Right renal pelvis (tissue), 4 donors: ENCODE measurements at regions not wholly inside any gene's neighbourhood (a gene's known extent, or its start where the extent isn't known, plus 50 kb on each side); places are given as distances from the start of the nearest gene placed in this dataset.
"Not testable (repeated sequence)": the region's sequence is repeated elsewhere in the genome, so short reads cannot be mapped to it uniquely, and the experiment has no call there.

ENCODE experiments used
- DNase-seq, 4 donors: peaks; one replicate each; pipeline ENCODE4 v3.0.0-alpha.2; 2013; ENCODE audit warnings: low read depth in 4 of 4, low spot score in 3 of 4, missing footprints in 1 of 4

DNA sequence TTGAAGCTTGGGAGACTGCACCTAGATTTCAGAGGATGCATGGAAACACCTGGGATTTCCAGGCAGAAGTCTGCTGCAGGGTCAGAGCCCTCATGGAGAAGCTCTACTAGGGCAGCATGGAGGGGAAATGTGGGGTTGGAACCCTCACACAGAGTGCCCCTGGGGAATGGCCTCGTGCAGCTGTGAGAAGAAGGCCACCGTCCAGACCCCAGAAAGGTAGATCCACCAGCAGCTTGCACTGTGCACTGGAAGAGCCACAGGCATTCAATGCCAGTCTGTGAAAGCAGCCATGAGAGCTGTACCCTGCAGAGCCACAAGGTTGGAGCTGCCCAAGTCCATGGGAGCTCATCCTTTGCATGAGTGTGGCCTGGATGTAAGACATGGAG is 285.3 kb upstream of the FAM174A start:
- no peak for DNase-seq

DNA sequence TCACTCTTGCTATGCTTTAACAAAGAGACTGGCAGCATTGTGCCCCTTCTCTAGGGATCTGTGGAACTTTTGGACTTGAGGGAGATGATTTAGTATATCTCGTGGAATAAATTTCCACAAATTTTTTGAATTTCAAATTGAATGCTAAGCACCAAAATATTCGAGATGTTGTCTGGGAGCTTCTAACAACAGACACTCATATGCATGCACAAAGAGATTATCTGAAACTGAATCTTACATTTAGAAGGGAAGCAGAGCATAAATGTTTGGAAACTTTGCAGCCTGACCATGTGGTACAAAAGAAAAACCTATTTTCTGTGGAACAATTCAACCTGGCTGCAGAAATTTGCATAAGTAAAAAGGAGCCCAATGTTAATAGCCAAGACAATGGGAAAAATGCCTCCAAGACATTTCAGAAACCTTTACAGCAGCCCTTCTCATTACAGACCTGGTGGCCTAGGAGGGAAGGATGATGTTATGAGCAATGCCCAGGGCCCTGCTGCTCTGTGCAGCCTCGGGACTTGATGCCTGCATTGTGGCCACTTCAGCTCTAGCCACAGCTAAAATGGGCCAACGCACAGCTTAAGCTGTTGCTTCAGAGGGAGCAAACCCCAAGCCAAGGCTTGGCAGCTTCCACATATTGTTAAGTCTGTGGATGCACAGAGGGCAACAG is 285.8 kb upstream of the FAM174A start:
- DNase-seq, result no peak

GRCh38 chr5:100232736-100233135 is 302.4 kb upstream of the FAM174A start:
- DNase-seq, result no peak

GRCh38 chr5:100188778-100189177 is 346.4 kb upstream of the FAM174A start:
- DNase-seq, result no peak

DNA sequence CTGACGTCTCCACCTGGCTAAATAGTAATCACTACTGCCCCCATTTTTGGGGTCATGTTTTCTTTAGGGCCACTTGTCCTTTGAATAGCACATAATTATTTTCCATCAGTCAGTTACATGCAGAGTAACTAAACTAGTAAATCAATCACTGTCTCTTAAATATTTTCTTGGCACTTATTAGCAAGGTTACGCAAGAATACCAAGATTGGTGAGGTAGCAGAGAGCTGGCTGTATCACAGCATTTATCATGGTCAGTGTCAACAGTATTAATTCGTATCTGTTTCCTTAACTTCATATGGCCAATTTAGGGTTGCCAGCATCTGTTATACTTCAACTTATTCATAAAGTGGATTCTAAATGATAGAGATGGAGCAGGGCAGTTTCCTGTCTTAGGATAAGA is 346.8 kb upstream of the FAM174A start:
- DNase-seq, result no peak

GRCh38 chr5:100186181-100186580 is 349.0 kb upstream of the FAM174A start:
- DNase-seq, result no peak

GRCh38 chr5:100182402-100182801 is 352.8 kb upstream of the FAM174A start:
- DNase-seq, result no peak

- DNase-seq, result no peak
Measured at GRCh38 chr5:100175346-100175745, 359.8 kb upstream of the FAM174A start.

DNA sequence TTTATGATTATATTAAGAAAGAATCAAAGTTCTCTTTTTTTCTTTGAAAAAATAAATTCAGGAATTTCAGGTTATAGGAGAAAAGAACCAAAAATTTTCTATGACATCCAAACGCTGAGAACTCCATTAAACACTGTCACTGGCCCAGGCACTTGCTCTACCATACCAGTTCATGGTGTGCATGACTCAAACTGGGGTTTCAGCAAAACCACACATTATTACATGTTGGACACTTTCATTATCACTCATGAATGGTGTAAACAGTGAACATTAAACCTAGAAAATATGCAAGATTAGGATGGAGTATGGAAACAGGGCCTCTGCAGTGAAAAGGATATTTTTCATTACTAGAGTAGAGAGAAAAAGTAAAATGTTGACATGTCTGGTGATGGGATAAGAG is 369.9 kb upstream of the FAM174A start:
- DNase-seq, result no peak

- no peak for DNase-seq
Measured at GRCh38 chr5:100161868-100162267, 373.3 kb upstream of the FAM174A start.

DNA sequence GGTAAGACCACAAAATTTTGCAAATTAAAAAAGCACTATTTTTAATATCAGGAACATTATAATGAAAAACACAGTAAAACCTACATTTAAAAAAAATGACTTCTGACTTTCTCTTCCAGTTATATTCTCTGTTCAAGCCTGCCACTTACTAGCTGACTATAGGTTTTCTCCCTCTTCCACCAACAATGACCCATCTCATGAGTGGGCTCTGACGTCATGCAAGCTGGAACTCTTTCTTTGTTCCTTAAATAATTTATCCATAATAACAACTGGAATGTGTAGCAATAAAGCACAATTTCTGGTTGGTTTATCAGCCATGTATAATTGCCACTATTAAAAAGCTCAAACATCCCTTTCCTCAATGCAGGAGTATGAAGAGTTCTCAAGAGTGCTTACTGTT is 378.1 kb upstream of the FAM174A start:
- DNase-seq, result no peak

DNA sequence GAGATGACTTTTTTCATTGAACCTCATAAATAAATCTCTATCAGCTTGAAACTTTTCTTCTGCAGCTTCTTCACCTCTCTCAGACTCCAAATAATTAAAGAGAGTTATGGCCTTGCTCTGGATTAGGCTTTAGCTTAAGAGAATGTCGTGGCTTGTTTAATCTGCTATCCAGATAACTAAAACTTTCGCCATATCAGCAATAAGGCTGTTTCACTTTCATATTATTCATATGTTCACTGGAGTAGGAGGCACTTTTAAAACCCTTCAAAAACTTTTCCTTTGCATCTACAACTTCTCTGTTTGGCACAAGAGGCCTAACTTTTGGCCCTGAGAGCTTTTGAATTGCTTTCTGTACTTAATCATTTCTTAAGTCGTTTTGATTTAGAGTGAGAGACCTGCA is 386.9 kb upstream of the FAM174A start:
- DNase-seq, result no peak

DNA sequence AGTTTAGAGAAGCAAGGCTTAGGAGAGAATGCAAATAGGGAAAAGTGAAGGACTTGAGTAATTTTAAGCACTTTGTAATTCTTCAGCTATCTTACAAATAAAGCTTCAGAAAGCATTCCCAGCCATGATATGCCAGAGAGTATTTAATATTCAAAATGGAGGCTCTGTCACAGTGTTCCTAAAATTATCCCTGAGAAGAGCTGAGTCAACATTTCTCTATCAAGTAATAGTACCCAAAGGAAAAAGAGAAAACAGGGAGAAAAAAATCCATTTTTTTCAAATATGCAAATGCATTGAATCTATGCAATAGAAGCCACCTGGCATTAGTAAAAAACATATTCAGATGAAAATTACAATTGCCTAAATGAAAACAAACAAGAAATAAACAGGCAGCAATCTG is 392.6 kb upstream of the FAM174A start:
- no peak for DNase-seq

DNA sequence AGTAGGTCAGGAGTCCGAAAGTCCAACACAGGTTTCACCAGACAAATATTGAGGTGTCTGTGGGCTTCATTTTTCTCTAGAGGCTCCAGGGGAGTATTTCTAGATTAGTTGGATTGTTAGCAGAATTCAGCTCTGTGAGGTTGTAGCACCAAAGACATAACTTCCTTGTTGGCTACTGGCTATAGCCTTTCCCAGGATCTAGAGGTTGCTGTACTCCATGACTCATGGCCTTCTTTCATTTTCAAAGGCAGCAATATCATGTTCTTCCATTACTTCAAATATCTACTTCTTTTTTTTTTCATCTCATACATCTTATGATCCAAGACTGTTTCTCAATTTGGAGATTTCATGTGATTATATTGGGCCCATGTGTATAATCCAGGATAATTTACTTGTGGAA is 404.0 kb upstream of the FAM174A start:
- no peak for DNase-seq

DNA sequence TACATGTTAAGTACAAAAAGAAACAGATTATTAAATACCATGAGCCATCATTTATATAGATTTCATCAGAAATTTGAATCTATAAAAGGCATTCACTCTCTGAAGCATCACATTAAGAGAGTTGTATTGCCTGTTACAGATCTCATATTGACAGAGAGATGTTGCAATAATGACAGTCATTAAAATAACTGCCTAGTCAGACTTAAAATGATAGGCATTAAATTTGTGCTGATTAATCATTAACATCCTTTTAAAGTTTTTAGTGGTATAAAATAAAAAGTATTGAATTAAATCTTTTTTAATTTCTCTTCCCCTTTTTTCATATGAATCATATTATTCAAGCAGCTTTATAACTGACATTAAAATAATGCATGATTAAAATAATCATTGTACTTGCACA is 404.9 kb upstream of the FAM174A start:
- no peak for DNase-seq

- DNase-seq, result no peak
Measured at GRCh38 chr5:100119903-100120302, 415.3 kb upstream of the FAM174A start.

DNA sequence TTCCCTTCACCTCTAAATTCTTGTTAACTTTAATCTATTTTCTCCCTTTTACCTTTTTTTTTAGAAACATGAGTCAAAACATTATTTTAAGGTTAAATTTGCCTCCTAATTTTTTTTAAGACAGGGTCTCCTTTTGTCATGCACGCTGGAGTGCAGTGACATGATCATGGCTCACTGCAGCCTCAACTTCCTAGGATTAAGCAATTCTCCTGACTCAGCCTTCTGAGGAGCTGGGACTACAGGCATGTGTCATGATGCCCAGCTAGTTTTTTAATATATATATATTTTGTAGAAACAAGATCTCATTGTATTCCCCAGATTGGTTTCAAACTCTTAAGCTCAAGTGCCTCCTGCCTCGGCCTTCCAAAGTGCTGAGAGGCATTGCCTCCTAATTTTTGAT is 424.7 kb upstream of the FAM174A start:
- DNase-seq, result no peak

DNA sequence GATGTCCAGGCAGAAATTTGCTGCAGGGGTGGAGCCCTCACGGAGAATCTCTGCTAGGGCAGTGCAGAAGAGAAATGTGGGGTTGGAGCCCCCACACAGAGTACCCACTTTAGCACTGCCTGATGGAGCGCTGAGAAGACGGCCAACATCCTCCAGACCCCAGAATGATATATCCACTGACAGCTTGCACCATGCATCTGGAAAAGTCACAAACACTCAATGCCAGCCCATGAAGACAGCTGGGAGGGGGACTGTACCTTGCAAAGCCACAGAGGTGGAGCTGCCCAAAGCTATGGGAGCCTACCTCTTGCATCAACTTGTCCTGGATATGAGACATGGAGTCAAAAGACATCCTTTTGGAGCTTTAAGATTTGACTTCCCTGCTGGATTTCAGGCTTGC is 426.3 kb upstream of the FAM174A start:
- no peak for DNase-seq

GRCh38 chr5:100103592-100104119 is 431.5 kb upstream of the FAM174A start:
- DNase-seq, result not testable (repeated sequence)

GRCh38 chr5:100101466-100101865 is 433.7 kb upstream of the FAM174A start:
- DNase-seq, result not testable (repeated sequence)

- not testable (repeated sequence) for DNase-seq
Measured at GRCh38 chr5:100096328-100096727, 438.8 kb upstream of the FAM174A start.

GRCh38 chr5:100080703-100081102 is 454.5 kb upstream of the FAM174A start:
- DNase-seq, result not testable (repeated sequence)

DNA sequence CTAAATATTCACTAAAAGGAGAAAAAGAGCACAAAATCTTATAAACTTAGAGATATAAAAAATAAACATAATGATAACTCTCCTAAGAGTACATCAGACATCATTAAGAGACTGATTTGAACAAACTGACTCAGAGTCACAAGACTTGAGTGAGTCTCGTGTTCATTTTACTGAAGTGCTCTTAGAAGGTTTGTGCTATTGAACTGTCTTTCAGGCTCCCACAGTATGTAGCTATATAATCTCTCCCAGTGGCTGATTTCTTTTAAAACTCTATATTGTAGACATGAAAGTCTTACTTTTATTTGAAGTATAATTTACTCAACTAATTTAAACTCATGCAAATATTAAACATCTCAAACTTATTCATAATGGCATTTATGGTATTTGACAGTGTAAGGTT is 456.0 kb upstream of the FAM174A start:
- not testable (repeated sequence) for DNase-seq
